ENCODE measurements at regions not wholly inside any gene's neighbourhood (a gene's known extent, or its start where the extent isn't known, plus 50 kb on each side); places are given as distances from the start of the nearest gene placed in this dataset.
"Not testable (repeated sequence)": the region's sequence is repeated elsewhere in the genome, so short reads cannot be mapped to it uniquely, and the experiment has no call there.

DNA sequence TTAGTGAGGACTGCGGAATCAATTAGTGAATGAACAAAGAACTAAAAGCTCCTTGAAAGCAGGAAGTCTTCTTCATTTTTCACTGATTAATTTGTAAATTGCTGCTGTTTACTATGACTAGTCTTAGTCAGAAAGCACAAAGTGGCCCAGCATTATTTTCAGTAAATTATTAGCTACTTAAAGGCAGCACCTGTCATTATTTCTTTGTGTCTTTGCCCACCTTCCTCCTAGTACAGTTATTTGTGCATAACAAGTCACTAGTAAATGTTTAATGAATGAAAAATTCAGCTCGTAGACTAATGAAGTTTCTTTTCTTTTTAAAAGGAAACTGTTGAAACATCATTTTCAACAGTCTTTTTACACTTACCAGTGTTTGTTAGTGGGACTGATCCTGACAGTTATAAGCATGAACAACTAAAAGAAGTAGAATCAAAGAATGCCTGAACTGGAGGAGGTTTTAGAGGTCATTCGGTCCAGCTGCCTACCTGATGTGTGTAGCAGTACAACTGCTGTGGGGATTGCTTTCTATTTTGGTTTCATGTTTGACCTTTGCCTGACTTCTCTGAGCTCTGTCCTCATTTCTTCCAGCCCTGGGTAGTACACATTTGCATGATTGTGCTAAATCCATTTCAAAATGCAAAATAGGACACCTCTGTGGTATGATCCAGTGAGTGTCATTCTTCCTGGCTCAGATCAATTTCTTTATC is 140.0 kb upstream of the PHYHIPL start:
- Histone ChIP-seq H3K4me3 (no peak overlapping the region), H3K9me3 (peaks cover 4% of the 10 kb centered on the region; the same call in 1 of the 3 replicates), H3K27ac (no peak overlapping the region), H3K4me1 (no peaks in the 10 kb centered on the region), H3K4me2 (no peak overlapping the region)
- ChIA-PET POLR2A (no interaction called here), CTCF (no interaction called here)
- no peak for DNase-seq (ENCODE audit: low read depth in 1 of 2, low spot score in 1 of 2)
- WGBS (ENCODE audit: missing lambda C conversion rate): 72% methylated on average over 3 of the region's 3 CpGs
- ATAC-seq: 0 out of 6 replicates have a peak, but pooled peaks of 1 of the 2 experiments have one; percentile 8
- no peak for FAIRE-seq
- no peak for TF ChIP-seq RAD21 (conservative IDR thresholded peaks at IDR 0.05 in 1 of 2, IDR thresholded peaks at IDR 0.05 in 1 of 2)
- no peak for TF ChIP-seq JUN (IDR thresholded peaks at IDR 0.05)
- no peak for TF ChIP-seq HOXA7 (CRISPR knock-in tag; IDR thresholded peaks at IDR 0.05)
- no peak for TF ChIP-seq EHMT2 (IDR thresholded peaks at IDR 0.05; ENCODE audit: low read depth)
- no peak for TF ChIP-seq CBX2 (IDR thresholded peaks at IDR 0.05; ENCODE audit: borderline replicate concordance, low read depth)
- TF ChIP-seq ZSCAN20 (CRISPR knock-in tag; IDR thresholded peaks at IDR 0.05): no peak
- no peak for TF ChIP-seq HOXB13 (CRISPR knock-in tag; IDR thresholded peaks at IDR 0.05; ENCODE audit: low read depth)
- TF ChIP-seq BHLHE40 (IDR thresholded peaks at IDR 0.05; ENCODE audit: low read depth, low read length): no peak
- TF ChIP-seq FOXS1 (CRISPR knock-in tag; IDR thresholded peaks at IDR 0.05): no peak
- TF ChIP-seq CEBPB (IDR thresholded peaks at IDR 0.05): no peak
- TF ChIP-seq, protein P1, sequence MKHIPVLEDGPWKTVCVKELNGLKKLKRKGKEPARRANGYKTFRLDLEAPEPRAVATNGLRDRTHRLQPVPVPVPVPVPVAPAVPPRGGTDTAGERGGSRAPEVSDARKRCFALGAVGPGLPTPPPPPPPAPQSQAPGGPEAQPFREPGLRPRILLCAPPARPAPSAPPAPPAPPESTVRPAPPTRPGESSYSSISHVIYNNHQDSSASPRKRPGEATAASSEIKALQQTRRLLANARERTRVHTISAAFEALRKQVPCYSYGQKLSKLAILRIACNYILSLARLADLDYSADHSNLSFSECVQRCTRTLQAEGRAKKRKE (CRISPR knock-in tag; IDR thresholded peaks at IDR 0.05; ENCODE audit: low read depth): no peak
- no peak for TF ChIP-seq CBX8 (IDR thresholded peaks at IDR 0.05)
- no peak for TF ChIP-seq TFCP2L1 (CRISPR knock-in tag; IDR thresholded peaks at IDR 0.05)
- TF ChIP-seq, protein P2, sequence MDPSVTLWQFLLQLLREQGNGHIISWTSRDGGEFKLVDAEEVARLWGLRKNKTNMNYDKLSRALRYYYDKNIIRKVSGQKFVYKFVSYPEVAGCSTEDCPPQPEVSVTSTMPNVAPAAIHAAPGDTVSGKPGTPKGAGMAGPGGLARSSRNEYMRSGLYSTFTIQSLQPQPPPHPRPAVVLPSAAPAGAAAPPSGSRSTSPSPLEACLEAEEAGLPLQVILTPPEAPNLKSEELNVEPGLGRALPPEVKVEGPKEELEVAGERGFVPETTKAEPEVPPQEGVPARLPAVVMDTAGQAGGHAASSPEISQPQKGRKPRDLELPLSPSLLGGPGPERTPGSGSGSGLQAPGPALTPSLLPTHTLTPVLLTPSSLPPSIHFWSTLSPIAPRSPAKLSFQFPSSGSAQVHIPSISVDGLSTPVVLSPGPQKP (IDR thresholded peaks at IDR 0.05; ENCODE audit: low read depth, low read length): no peak
- no peak for TF ChIP-seq CHD2 (IDR thresholded peaks at IDR 0.05; ENCODE audit: low read length, partially characterized antibody)

DNA sequence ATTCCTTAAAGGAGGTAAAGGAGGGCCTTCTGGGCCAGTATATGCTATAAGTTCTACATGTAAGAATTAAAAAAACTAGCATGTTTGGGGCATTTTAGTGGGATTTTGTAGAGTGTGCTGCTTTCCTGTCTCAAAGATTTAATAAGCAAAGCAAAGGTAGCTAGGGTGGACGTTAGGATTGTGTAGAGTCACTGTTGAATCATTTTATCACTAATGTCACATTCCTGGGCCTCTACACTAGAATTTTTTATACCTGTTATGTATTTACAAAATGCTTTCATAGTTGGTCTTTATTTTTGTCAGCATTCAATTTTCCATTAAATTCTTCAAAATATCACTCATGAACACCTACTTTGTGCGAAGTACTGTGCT is 139.4 kb upstream of the PHYHIPL start:
- POLR2A ChIA-PET: no interaction called here
- CTCF ChIA-PET: no interaction called here
- TF ChIP-seq ZNF302 (CRISPR knock-in tag; IDR thresholded peaks at IDR 0.05) (no peak), POLR2A (IDR thresholded peaks at IDR 0.05; ENCODE audit: low read length) (no peak), RCOR1 (IDR thresholded peaks at IDR 0.05; ENCODE audit: low read depth, low read length) (no peak), RARB (CRISPR knock-in tag; IDR thresholded peaks at IDR 0.05) (no peak), EHF (CRISPR knock-in tag; IDR thresholded peaks at IDR 0.05) (no peak), ZC3H11A (IDR thresholded peaks at IDR 0.05) (no peak), BHLHE40 (IDR thresholded peaks at IDR 0.05; ENCODE audit: low read depth, low read length) (no peak)
- TF ChIP-seq, protein P1 (CRISPR knock-in tag; IDR thresholded peaks at IDR 0.05; ENCODE audit: low read depth): no peak

DNA sequence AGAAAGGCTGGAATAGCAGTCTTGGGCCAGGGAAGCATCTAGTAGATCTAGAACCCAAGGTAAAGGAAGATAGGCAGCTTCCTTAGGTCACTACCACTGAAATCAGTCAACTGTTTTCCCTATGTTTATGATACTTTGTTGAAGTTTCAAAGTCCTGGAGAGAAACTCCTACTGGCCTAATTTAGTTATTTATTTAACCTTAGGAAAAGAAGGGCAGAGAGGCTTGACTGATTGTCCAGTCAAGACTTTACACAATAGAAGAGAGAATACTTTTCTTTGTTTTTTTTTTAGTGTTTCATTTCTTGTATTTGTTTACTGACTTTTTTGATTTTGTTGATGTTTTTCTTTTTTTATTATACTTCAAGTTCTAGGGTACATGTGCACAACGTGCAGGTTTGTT is 138.9 kb upstream of the PHYHIPL start:
- Histone ChIP-seq H3K4me3 (no peak overlapping the region), H3K27ac (no peak overlapping the region), H3K4me2 (no peak overlapping the region), H3K4me1 (no peaks in the 10 kb centered on the region), H3K9me3 (peaks cover 4% of the 10 kb centered on the region; the same call in 1 of the 3 replicates)
- POLR2A ChIA-PET: no interaction called here
- CTCF ChIA-PET: no interaction called here
- WGBS (ENCODE audit: missing lambda C conversion rate): 90% methylated on average over 1 of the region's 1 CpG
- FAIRE-seq (no peak), DNase-seq (ENCODE audit: low read depth in 1 of 2, low spot score in 1 of 2) (no peak), ATAC-seq (no peak)
- TF ChIP-seq FOSL2 (IDR thresholded peaks at IDR 0.05): no peak
- TF ChIP-seq FOSL2 (CRISPR knock-in tag; IDR thresholded peaks at IDR 0.05): no peak
- no peak for TF ChIP-seq EHMT2 (IDR thresholded peaks at IDR 0.05; ENCODE audit: low read depth)
- no peak for TF ChIP-seq ESRRA (IDR thresholded peaks at IDR 0.05; ENCODE audit: borderline replicate concordance, low read length)
- TF ChIP-seq, protein P3, sequence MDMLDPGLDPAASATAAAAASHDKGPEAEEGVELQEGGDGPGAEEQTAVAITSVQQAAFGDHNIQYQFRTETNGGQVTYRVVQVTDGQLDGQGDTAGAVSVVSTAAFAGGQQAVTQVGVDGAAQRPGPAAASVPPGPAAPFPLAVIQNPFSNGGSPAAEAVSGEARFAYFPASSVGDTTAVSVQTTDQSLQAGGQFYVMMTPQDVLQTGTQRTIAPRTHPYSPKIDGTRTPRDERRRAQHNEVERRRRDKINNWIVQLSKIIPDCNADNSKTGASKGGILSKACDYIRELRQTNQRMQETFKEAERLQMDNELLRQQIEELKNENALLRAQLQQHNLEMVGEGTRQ (IDR thresholded peaks at IDR 0.05): no peak
- TF ChIP-seq MAZ (IDR thresholded peaks at IDR 0.05; ENCODE audit: borderline replicate concordance, low read depth, low read length): no peak
- no peak for TF ChIP-seq SREBF2 (IDR thresholded peaks at IDR 0.05)
- TF ChIP-seq RCOR1 (IDR thresholded peaks at IDR 0.05; ENCODE audit: low read depth, low read length): no peak

More for the DNA sequence above, 139.4 kb upstream of the PHYHIPL start:
- Histone ChIP-seq H3K4me1 (no peaks in the 10 kb centered on the region), H3K4me3 (no peak overlapping the region), H3K4me2 (no peak overlapping the region), H3K27ac (no peak overlapping the region), H3K9me3 (peaks cover 4% of the 10 kb centered on the region; the same call in 1 of the 3 replicates)
- ATAC-seq (no peak), DNase-seq (ENCODE audit: low read depth in 1 of 2, low spot score in 1 of 2) (no peak), FAIRE-seq (no peak)
- 61% methylated on average over 2 of the region's 2 CpGs for WGBS (ENCODE audit: missing lambda C conversion rate)

DNA sequence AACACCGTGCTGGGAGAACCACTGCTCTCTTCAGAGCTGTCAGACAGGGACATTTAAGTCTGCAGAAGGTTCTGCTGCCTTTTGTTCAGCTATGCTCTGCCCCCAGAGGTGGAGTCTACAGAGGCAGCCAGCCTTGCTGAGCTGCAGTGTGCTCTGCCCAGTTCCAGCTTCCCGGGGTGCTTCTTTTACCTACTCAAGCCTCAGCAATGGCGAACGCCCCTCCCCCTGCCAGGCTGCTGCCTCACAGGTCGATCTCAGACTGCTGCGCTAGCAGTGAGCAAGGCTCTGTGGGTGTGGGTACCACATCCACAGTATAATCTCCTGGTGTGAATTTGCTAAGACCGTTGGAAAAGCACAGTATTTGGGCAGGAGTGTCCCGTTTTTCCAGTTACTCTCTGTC is 133.1 kb upstream of the PHYHIPL start:
- POLR2A ChIA-PET, CTCF ChIA-PET, H3K9me3 ChIP-seq, H3K4me1 ChIP-seq, FAIRE-seq: not testable (repeated sequence)
- 15% methylated on average over 6 of the region's 8 CpGs for WGBS (ENCODE audit: missing lambda C conversion rate)
- H3K4me2 ChIP-seq: peak overlapping the region; percentile 80
- ATAC-seq (peak; percentile 68 to 82; a peak in 4 of 6 replicates), DNase-seq (ENCODE audit: low read depth in 1 of 2, low spot score in 1 of 2) (peak in 1 of 2 experiments; percentile 14)
- H3K27ac ChIP-seq: peak overlapping the region; percentile 69 to 79
- peak overlapping the region; percentile 56 for H3K4me3 ChIP-seq
